ENCODE measurements at regions not wholly inside any gene's neighbourhood (a gene's known extent, or its start where the extent isn't known, plus 50 kb on each side); places are given as distances from the start of the nearest gene placed in this dataset.

GRCh38 chr10:83357627-83358026 is 781.7 kb upstream of the GHITM start:
- no peak for DNase-seq (ENCODE audit: low read depth in 2 of 2)

- no peak for DNase-seq (ENCODE audit: low read depth in 2 of 2)
Measured at GRCh38 chr10:83367036-83367435, 772.3 kb upstream of the GHITM start.

- DNase-seq (ENCODE audit: low read depth in 2 of 2): no peak
Measured at GRCh38 chr10:83371696-83372490, 767.4 kb upstream of the GHITM start.

GRCh38 chr10:83372646-83373045 is 766.7 kb upstream of the GHITM start:
- DNase-seq (ENCODE audit: low read depth in 2 of 2): no peak

GRCh38 chr10:83373671-83374070 is 765.6 kb upstream of the GHITM start:
- DNase-seq (ENCODE audit: low read depth in 2 of 2): no peak

- no peak for DNase-seq (ENCODE audit: low read depth in 2 of 2)
Measured at GRCh38 chr10:83374741-83375140, 764.6 kb upstream of the GHITM start.

- no peak for DNase-seq (ENCODE audit: low read depth in 2 of 2)
Measured at GRCh38 chr10:83375274-83375673, 764.0 kb upstream of the GHITM start.

- DNase-seq (ENCODE audit: low read depth in 2 of 2): no peak
Measured at GRCh38 chr10:83397806-83398205, 741.5 kb upstream of the GHITM start.

GRCh38 chr10:83410570-83410969 is 728.7 kb upstream of the GHITM start:
- DNase-seq (ENCODE audit: low read depth in 2 of 2): no peak

- DNase-seq (ENCODE audit: low read depth in 2 of 2): no peak
Measured at GRCh38 chr10:83425306-83425705, 714.0 kb upstream of the GHITM start.

GRCh38 chr10:83427101-83427500 is 712.2 kb upstream of the GHITM start:
- DNase-seq (ENCODE audit: low read depth in 2 of 2): no peak

GRCh38 chr10:83432261-83433045 is 706.9 kb upstream of the GHITM start:
- no peak for DNase-seq (ENCODE audit: low read depth in 2 of 2)

GRCh38 chr10:83433705-83434104 is 705.6 kb upstream of the GHITM start:
- no peak for DNase-seq (ENCODE audit: low read depth in 2 of 2)

- no peak for DNase-seq (ENCODE audit: low read depth in 2 of 2)
Measured at GRCh38 chr10:83448013-83448412, 691.3 kb upstream of the GHITM start.

- DNase-seq (ENCODE audit: low read depth in 2 of 2): no peak
Measured at GRCh38 chr10:83458611-83459010, 680.7 kb upstream of the GHITM start.

- DNase-seq (ENCODE audit: low read depth in 2 of 2): no peak
Measured at GRCh38 chr10:83459124-83459523, 680.2 kb upstream of the GHITM start.

GRCh38 chr10:83469728-83470331 is 669.5 kb upstream of the GHITM start:
- DNase-seq (ENCODE audit: low read depth in 2 of 2): no peak

- no peak for DNase-seq (ENCODE audit: low read depth in 2 of 2)
Measured at GRCh38 chr10:83476211-83476610, 663.1 kb upstream of the GHITM start.

- no peak for DNase-seq (ENCODE audit: low read depth in 2 of 2)
Measured at GRCh38 chr10:83489161-83489560, 650.1 kb upstream of the GHITM start.

- DNase-seq (ENCODE audit: low read depth in 2 of 2): no peak
Measured at GRCh38 chr10:83492004-83492403, 647.3 kb upstream of the GHITM start.

GRCh38 chr10:83512681-83513080 is 626.6 kb upstream of the GHITM start:
- DNase-seq (ENCODE audit: low read depth in 2 of 2): no peak

- DNase-seq (ENCODE audit: low read depth in 2 of 2): no peak
Measured at GRCh38 chr10:83515001-83515400, 624.3 kb upstream of the GHITM start.

- no peak for DNase-seq (ENCODE audit: low read depth in 2 of 2)
Measured at GRCh38 chr10:83516788-83517187, 622.5 kb upstream of the GHITM start.
